A673 (cell line): ENCODE measurements at regions not wholly inside any gene's neighbourhood (a gene's known extent, or its start where the extent isn't known, plus 50 kb on each side); places are given as distances from the start of the nearest gene placed in this dataset.

Experiments
- BruUV-seq: library from RNA; stranded (reverse); fragments of 400-500 nt; replicated peaks from 2 replicates; lab custom pipeline; 2021; lab: Mats Ljungman, UMichigan
- CTCF ChIA-PET: fragments of 300-600 bp; sonication (Branson Sonifier 250); formaldehyde crosslinking; loops from one replicate; lab custom pipeline; 2022; ENCODE audit warnings: antibody characterized with exemption; lab: Charles Lee
- POLR2A ChIA-PET: fragments of 300-600 bp; sonication (Branson Sonifier 250); formaldehyde crosslinking; loops from one replicate; lab custom pipeline; 2022; ENCODE audit warnings: antibody characterized with exemption; ENCODE audit not compliant: low non-redundant PET; lab: Charles Lee
- DNase-seq: peaks from one replicate; pipeline ENCODE4 v3.0.0-alpha.2; 2015; ENCODE audit warnings: low spot score
- H3K27ac ChIP-seq: fragments of 200-600 bp; sonication (generic); 2 replicates; pipeline ENCODE4 v1.5.1; 2016; ENCODE audit warnings: mixed run types, low read depth, mild to moderate bottlenecking, mixed read lengths, antibody characterized with exemption, low read length; ENCODE audit not compliant: poor library complexity, severe bottlenecking
- H3K27me3 ChIP-seq: fragments of 200-600 bp; sonication (generic); replicated peaks from 2 replicates; pipeline ENCODE4 v1.6.1; 2017; ENCODE audit warnings: mixed run types, low read depth, mild to moderate bottlenecking, mixed read lengths, antibody characterized with exemption, low read length; ENCODE audit not compliant: insufficient read depth, poor library complexity
- H3K36me3 ChIP-seq: fragments of 200-600 bp; sonication (generic); 2 replicates; pipeline ENCODE4 v1.6.1; 2016; ENCODE audit warnings: mixed run types, mild to moderate bottlenecking, mixed read lengths, antibody characterized with exemption, low read length; ENCODE audit not compliant: insufficient read depth, poor library complexity, severe bottlenecking
- H3K4me1 ChIP-seq: fragments of 200-600 bp; sonication (generic); 2 replicates; pipeline ENCODE4 v1.6.1; 2017; ENCODE audit warnings: mixed run types, mild to moderate bottlenecking, mixed read lengths, antibody characterized with exemption, low read length; ENCODE audit not compliant: insufficient read depth, poor library complexity, severe bottlenecking
- H3K4me3 ChIP-seq: fragments of 200-600 bp; sonication (generic); 2 replicates; pipeline ENCODE4 v1.5.1; 2016; ENCODE audit warnings: low read depth, mixed run types, mild to moderate bottlenecking, mixed read lengths, low read length; ENCODE audit not compliant: poor library complexity, severe bottlenecking
- H3K9me3 ChIP-seq: fragments of 200-600 bp; sonication (generic); 2 replicates; pipeline ENCODE4 v1.6.1; 2016; ENCODE audit warnings: mixed run types, low read depth, mild to moderate bottlenecking, mixed read lengths, antibody characterized with exemption, low read length; ENCODE audit not compliant: poor library complexity, severe bottlenecking
- CTCF ChIP-seq: fragments of 300-800, 200-600 bp; sonication (generic); conservative IDR thresholded peaks from 2 replicates; pipeline ENCODE4 v1.5.1; 2017; ENCODE audit warnings: low read depth, mild to moderate bottlenecking, antibody characterized with exemption, low read length, moderate library complexity, mixed read lengths
- EZH2 ChIP-seq: fragments of 200-600 bp; sonication (generic); IDR thresholded peaks from 2 replicates; pipeline ENCODE4 v1.6.1; 2017; ENCODE audit warnings: borderline replicate concordance, low read depth, mild to moderate bottlenecking, mixed read lengths, antibody characterized with exemption, low read length; ENCODE audit not compliant: poor library complexity, severe bottlenecking
- intact Hi-C: fragments of 100-400 bp; cut with micrococcal nuclease; formaldehyde crosslinking; loops from one replicate; pipeline ENCODE4 v1.10.0; 2022; ENCODE audit not compliant: unreplicated experiment

- ChIA-PET CTCF (no interaction called here), POLR2A (no interaction called here)
- intact Hi-C loops: no loop called here
- no peaks in the 10 kb centered on the region for H3K9me3 ChIP-seq
- no peak for TF ChIP-seq EZH2
- no peak for TF ChIP-seq CTCF
- no TSS peak for BruUV-seq
- no peaks in the 10 kb centered on the region for H3K36me3 ChIP-seq
- H3K4me3 ChIP-seq: no peak overlapping the region
- no peaks in the 10 kb centered on the region for H3K27me3 ChIP-seq
- H3K27ac ChIP-seq: no peak overlapping the region
- peaks cover 3% of the 10 kb centered on the region for H3K4me1 ChIP-seq
- DNase-seq: no peak
Observed at GRCh38 chr2:888211-888801, 62.3 kb upstream of the SNTG2 start.

DNA sequence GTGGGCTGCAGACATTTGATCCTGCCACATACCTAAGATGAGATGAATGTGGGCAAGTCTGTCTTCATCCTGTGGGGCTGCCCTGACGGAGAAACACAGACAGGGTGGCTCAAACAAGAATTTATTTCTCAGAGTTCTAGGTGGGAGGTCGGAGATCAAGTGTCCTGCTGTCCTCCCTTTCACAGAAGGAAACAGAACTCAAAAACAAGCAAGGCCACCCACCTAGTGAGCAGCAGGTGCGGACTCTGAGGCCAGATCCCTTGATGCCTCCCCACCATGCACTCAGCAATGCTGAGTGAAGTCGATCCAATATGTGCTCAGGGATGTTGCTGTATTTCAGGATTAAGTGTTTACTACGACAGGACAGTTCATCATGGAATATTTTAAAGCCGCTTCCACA is 63.0 kb upstream of the SNTG2 start:
- H3K27ac ChIP-seq: no peak overlapping the region
- H3K9me3 ChIP-seq: no peaks in the 10 kb centered on the region
- CTCF ChIA-PET: no interaction called here
- H3K4me3 ChIP-seq: no peak overlapping the region
- DNase-seq: no peak
- no TSS peak for BruUV-seq
- POLR2A ChIA-PET: no interaction called here
- H3K4me1 ChIP-seq: no peaks in the 10 kb centered on the region
- no peaks in the 10 kb centered on the region for H3K36me3 ChIP-seq
- intact Hi-C loops: no loop called here
- TF ChIP-seq EZH2 (no peak), CTCF (no peak)
- H3K27me3 ChIP-seq: no peaks in the 10 kb centered on the region

DNA sequence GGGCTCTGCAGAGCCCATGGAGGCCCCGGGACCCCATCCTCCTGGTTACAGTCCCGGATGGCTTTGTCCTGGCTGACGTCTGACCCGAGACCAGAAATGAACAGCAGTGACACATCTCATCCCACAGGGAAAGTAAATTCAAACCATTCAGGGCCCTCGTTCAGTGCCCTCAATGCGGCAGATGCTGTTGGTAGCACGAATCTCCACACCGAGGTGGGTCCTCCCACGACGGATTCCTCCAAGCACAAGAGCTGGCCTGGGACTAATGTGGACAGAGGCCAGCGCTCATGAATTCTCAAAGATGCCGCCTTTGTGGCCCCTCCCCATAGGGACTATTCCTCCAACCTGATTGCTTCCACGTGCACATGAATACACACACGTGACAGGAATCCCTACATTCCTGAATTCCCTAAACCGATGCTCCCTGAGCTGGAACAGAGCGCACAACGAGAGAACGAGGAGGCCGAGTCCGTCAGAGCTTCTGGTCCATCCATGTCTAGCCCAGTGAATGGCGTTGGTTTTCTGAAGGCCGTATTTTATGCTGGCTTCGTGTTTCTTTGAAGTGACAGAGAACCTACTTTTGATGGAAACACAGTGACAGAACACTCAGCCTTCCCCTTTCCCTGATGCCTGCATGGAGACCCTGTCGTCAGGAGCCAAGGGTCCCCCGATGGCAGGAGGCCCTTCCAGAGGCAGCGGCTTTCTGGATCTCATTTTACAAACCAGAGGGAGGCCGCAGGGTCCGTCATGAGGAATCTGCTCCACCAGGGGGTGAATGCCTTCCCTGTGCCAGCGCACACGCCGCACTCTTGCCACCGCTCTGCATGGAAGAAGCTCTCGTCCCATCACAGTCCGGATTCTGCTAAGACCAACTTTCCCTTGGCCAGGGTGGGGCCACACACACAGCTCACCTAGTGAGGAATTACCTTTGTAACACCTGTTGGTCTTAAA is 64.3 kb upstream of the SNTG2 start:
- Histone ChIP-seq H3K27ac (no peak overlapping the region), H3K27me3 (no peaks in the 10 kb centered on the region), H3K36me3 (no peaks in the 10 kb centered on the region), H3K9me3 (no peaks in the 10 kb centered on the region), H3K4me3 (no peak overlapping the region), H3K4me1 (no peaks in the 10 kb centered on the region)
- no peak for TF ChIP-seq CTCF
- no peak for TF ChIP-seq EZH2
- intact Hi-C loops: no loop called here
- BruUV-seq: no TSS peak
- CTCF ChIA-PET: no interaction called here
- no peak for DNase-seq
- POLR2A ChIA-PET: no interaction called here
